ENCODE measurements at regions not wholly inside any gene's neighbourhood (a gene's known extent, or its start where the extent isn't known, plus 50 kb on each side); places are given as distances from the start of the nearest gene placed in this dataset.

GRCh38 chr9:29290516-29290915 lies 1717.2 kb upstream of the C9orf72 start:
- ATAC-seq (no peak), DNase-seq (ENCODE audit: low read depth, low spot score) (no peak)
- no peaks in the 10 kb centered on the region for H3K9me3 ChIP-seq (ENCODE audit: control insufficient read depth in 1 of 2, insufficient read depth in 1 of 2, low read depth in 1 of 2, low read length in 2 of 2)
- ChIA-PET CTCF (no interaction called here), RAD21 (ENCODE audit: low non-redundant PET in 1 of 2, low total read pairs in 2 of 2, uncharacterized antibody in 2 of 2, unreplicated experiment in 2 of 2) (no interaction called here), POLR2A (no interaction called here)
- H3K4me2 ChIP-seq (ENCODE audit: low read length) = no peak overlapping the region
- no peaks in the 10 kb centered on the region for H4K20me1 ChIP-seq (ENCODE audit: insufficient read depth)
- H3K27me3 ChIP-seq (ENCODE audit: insufficient read depth, low read length) = no peaks in the 10 kb centered on the region
- intact Hi-C loops (cut with micrococcal nuclease) = no loop called here
- H3K79me2 ChIP-seq (ENCODE audit: insufficient read depth, low read length) = no peaks in the 10 kb centered on the region
- no TSS peak for BruUV-seq (replicated peaks)
- no peaks in the 10 kb centered on the region for H3K36me3 ChIP-seq (ENCODE audit: control insufficient read depth in 1 of 2, insufficient read depth in 2 of 2, low read length in 2 of 2)
- H3K9ac ChIP-seq (ENCODE audit: low read length) = no peak overlapping the region
- no peak overlapping the region for H2AFZ ChIP-seq (ENCODE audit: low read depth, low read length, poor library complexity, severe bottlenecking)
- no peaks in the 10 kb centered on the region for H3K9me2 ChIP-seq (ENCODE audit: insufficient read depth)
- no peaks in the 10 kb centered on the region for H3K4me1 ChIP-seq (ENCODE audit: control insufficient read depth in 1 of 2, insufficient read depth in 2 of 2, low read length in 2 of 2)
- no peak overlapping the region for H3K27ac ChIP-seq (ENCODE audit: low read depth, low read length)
- no peak overlapping the region for H3K4me3 ChIP-seq (replicated peaks in 1 of 2; ENCODE audit: low read depth in 1 of 2, low read length in 2 of 2)
- TF ChIP-seq ZBTB33 (IDR thresholded peaks at IDR 0.05; ENCODE audit: extremely low read depth, insufficient replicate concordance, low read length) (no peak), YY1 (IDR thresholded peaks at IDR 0.05; ENCODE audit: extremely low read depth, insufficient replicate concordance, low read depth, low read length) (no peak), EZH2phosphoT487 (IDR thresholded peaks at IDR 0.05; ENCODE audit: borderline replicate concordance) (no peak), POLR2AphosphoS5 (IDR thresholded peaks at IDR 0.05; ENCODE audit: low read depth, low read length) (no peak), POLR2A (IDR thresholded peaks at IDR 0.05; ENCODE audit: borderline replicate concordance, extremely low read depth, insufficient read depth, insufficient read length) (no peak), SRF (IDR thresholded peaks at IDR 0.05; ENCODE audit: low read depth) (no peak)

- BruUV-seq (replicated peaks) = no TSS peak
- CTCF ChIA-PET = no interaction called here
- intact Hi-C loops (cut with micrococcal nuclease) = no loop called here
- H4K20me1 ChIP-seq (ENCODE audit: insufficient read depth) = no peaks in the 10 kb centered on the region
- RAD21 ChIA-PET (ENCODE audit: low non-redundant PET in 1 of 2, low total read pairs in 2 of 2, uncharacterized antibody in 2 of 2, unreplicated experiment in 2 of 2) = no interaction called here
- POLR2A ChIA-PET = no interaction called here
- DNase-seq (ENCODE audit: low read depth, low spot score) (no peak), ATAC-seq (no peak)
- no peak overlapping the region for H3K9ac ChIP-seq (ENCODE audit: low read length)
- H3K27ac ChIP-seq (ENCODE audit: low read depth, low read length) = no peak overlapping the region
- no peaks in the 10 kb centered on the region for H3K36me3 ChIP-seq (ENCODE audit: control insufficient read depth in 1 of 2, insufficient read depth in 2 of 2, low read length in 2 of 2)
- no peaks in the 10 kb centered on the region for H3K27me3 ChIP-seq (ENCODE audit: insufficient read depth, low read length)
- no peaks in the 10 kb centered on the region; a peak in 1 of 4 replicates for H3K9me3 ChIP-seq (ENCODE audit: control insufficient read depth in 1 of 2, insufficient read depth in 1 of 2, low read depth in 1 of 2, low read length in 2 of 2)
- no peaks in the 10 kb centered on the region for H3K9me2 ChIP-seq (ENCODE audit: insufficient read depth)
- H3K4me1 ChIP-seq (ENCODE audit: control insufficient read depth in 1 of 2, insufficient read depth in 2 of 2, low read length in 2 of 2) = no peaks in the 10 kb centered on the region
- no peak overlapping the region for H2AFZ ChIP-seq (ENCODE audit: low read depth, low read length, poor library complexity, severe bottlenecking)
- H3K4me2 ChIP-seq (ENCODE audit: low read length) = no peak overlapping the region
- H3K4me3 ChIP-seq (replicated peaks in 1 of 2; ENCODE audit: low read depth in 1 of 2, low read length in 2 of 2) = no peak overlapping the region
- H3K79me2 ChIP-seq (ENCODE audit: insufficient read depth, low read length) = no peaks in the 10 kb centered on the region
- TF ChIP-seq YY1 (IDR thresholded peaks at IDR 0.05; ENCODE audit: extremely low read depth, insufficient replicate concordance, low read depth, low read length) = no peak
- TF ChIP-seq EZH2phosphoT487 (IDR thresholded peaks at IDR 0.05; ENCODE audit: borderline replicate concordance) = no peak
- TF ChIP-seq CBX3 (IDR thresholded peaks at IDR 0.05; ENCODE audit: low read depth) = no peak
- no peak for TF ChIP-seq ELF1 (IDR thresholded peaks at IDR 0.05; ENCODE audit: borderline replicate concordance, low read depth)
- TF ChIP-seq JUND (IDR thresholded peaks at IDR 0.05) = no peak
- TF ChIP-seq MAX (IDR thresholded peaks at IDR 0.05) = no peak
- no peak for TF ChIP-seq ZFX (IDR thresholded peaks at IDR 0.05)
- TF ChIP-seq POLR2A (IDR thresholded peaks at IDR 0.05; ENCODE audit: borderline replicate concordance, extremely low read depth, insufficient read depth, insufficient read length) = no peak
- TF ChIP-seq EZH2 (IDR thresholded peaks at IDR 0.05) = no peak
- TF ChIP-seq ZNF274 (IDR thresholded peaks at IDR 0.05; ENCODE audit: low read depth, low read length) = no peak
- TF ChIP-seq EGR1 (IDR thresholded peaks at IDR 0.05; ENCODE audit: low read depth) = no peak
- TF ChIP-seq POLR2AphosphoS5 (IDR thresholded peaks at IDR 0.05; ENCODE audit: low read depth, low read length) = no peak
- TF ChIP-seq CTCF (IDR thresholded peaks at IDR 0.05 in 2 of 3, conservative IDR thresholded peaks at IDR 0.05 in 1 of 3; ENCODE audit: borderline replicate concordance in 1 of 3, insufficient read depth in 1 of 3, low read depth in 2 of 3, low read length in 2 of 3) = no peak
- no peak for TF ChIP-seq SIN3A (IDR thresholded peaks at IDR 0.05; ENCODE audit: low read depth)
- TF ChIP-seq TCF7L2 (IDR thresholded peaks at IDR 0.05; ENCODE audit: borderline replicate concordance, extremely low read depth, insufficient read depth, insufficient read length) = no peak
- no peak for TF ChIP-seq FOSL1 (IDR thresholded peaks at IDR 0.05; ENCODE audit: low read depth)
- TF ChIP-seq SRF (IDR thresholded peaks at IDR 0.05; ENCODE audit: low read depth) = no peak
- no peak for TF ChIP-seq SP1 (IDR thresholded peaks at IDR 0.05; ENCODE audit: low read depth)
Measured at GRCh38 chr9:29297592-29297991, 1724.3 kb upstream of the C9orf72 start.
